ENCODE measurements at regions not wholly inside any gene's neighbourhood (a gene's known extent, or its start where the extent isn't known, plus 50 kb on each side); places are given as distances from the start of the nearest gene placed in this dataset.

GRCh38 chr18:77339093-77339492, 89.4 kb downstream of the GALR1 start:
- TF ChIP-seq MYC (IDR thresholded peaks at IDR 0.05; ENCODE audit: low read depth, low read length) (no peak), CTCF (IDR thresholded peaks at IDR 0.05; ENCODE audit: low read depth, low read length) (no peak), MAX (IDR thresholded peaks at IDR 0.05; ENCODE audit: low read depth, low read length) (no peak), POLR2A (IDR thresholded peaks at IDR 0.05; ENCODE audit: extremely low read depth, insufficient read length) (no peak)
